Hippocampal formation (tissue), 2 donors: ENCODE measurements at regions not wholly inside any gene's neighbourhood (a gene's known extent, or its start where the extent isn't known, plus 50 kb on each side); places are given as distances from the start of the nearest gene placed in this dataset.

Source experiments
- DNase-seq, 2 donors: peaks; one replicate each; lab custom pipeline; 2025; lab: John Stamatoyannopoulos, UW

DNA sequence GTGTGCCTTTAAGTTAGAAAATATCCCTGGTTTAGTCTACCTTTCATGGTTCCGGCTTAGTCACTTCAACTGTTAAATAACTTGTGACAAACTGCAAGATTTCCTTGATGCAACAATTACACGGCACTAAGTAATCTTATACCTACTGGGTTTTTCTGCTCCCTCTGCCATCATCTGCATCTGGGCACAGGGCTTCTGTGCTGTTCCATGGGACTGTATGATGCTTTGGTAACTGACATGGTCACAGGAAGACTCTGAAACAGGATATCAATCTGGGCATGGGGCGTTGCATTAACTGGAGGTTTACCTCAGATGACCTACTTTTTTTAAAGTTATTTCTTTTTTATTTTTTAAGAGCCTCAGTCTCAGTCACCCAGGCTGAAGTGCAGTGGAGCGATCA lies 365.4 kb downstream of the SS18 start:
- no peak for DNase-seq

- no peak for DNase-seq
Observed at GRCh38 chr18:25724121-25724520, 366.3 kb downstream of the SS18 start.

DNA sequence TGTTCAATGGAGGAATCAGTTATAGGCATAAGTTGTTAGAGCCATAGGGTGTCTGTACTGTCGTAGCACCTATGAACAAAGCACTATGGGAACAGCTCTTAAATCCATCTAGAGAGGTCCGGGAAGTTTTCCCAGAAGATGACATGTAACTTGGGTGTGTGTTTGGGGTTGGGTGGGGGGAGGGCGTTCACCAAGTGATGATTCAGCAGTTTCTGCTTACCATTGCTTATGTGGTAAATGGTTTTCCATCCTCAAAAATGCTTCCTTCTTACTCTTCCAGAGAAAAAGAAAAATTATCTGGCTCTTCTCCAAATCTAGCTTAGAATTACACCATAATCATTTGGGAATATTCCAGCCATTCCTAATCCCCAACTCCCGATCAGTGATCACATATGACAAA lies 361.1 kb upstream of the ZNF521 start:
- DNase-seq = no peak

DNA sequence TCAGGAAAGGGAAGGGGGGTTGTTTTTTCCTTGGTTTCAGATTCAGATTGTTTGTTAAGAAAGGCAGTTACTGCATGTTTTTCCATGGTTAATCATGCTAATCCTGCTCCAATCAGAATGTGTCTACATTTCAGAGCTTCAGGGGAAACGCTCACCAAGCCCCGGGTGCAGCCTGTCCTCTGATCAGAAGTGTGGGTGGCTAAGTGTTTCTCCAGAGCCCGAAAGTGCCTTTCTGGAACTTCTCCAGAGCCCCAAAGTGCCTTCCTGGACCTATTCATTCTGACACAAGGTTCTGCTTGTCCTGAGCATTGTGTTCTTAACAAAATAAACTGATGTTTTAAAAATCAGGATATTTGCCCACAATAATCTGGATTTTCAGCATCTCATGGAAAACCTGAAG lies 359.0 kb upstream of the ZNF521 start:
- no peak for DNase-seq

- no peak for DNase-seq
Observed at GRCh38 chr18:25705650-25706049, 353.7 kb upstream of the ZNF521 start.

DNA sequence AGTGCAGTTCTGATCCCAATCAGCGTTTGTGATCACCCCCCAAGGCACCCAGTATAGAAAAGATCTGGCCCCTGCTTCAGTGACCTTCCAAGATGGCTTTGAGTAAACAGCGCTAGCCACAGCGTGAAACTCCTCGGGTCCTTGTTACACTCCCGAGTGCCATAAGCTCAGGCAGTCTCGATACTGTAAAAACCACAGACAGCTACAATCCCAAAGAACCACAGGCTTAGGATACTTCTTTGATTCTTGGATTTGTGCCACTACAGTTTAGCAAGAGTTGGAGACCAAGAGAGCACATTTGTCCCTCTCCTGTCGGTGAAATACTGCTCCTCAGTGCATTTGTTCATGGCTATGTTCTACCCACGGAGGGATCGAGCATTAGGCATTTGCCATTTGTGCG lies 352.5 kb upstream of the ZNF521 start:
- DNase-seq = no peak

DNA sequence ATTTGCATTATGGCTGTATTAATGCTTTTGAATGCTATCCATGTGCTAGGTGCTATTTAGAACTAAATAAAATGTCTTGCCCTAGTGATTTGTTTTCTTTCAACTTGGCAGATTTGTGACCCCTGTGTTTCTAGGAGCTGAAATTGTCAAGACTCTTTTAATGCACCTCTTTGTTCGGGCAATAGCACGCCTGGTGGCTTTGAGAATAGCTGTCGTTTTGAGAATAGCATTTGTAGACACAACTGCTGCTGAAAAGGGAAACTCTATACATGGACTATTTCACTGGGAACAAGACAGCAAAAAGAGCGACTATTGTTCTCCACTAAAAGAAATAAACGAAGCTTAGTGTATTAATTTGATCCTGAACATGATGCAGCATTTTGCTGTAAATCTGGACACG lies 352.1 kb upstream of the ZNF521 start:
- no peak for DNase-seq

GRCh38 chr18:25701821-25702220 lies 349.9 kb upstream of the ZNF521 start:
- no peak for DNase-seq

- DNase-seq = no peak
Observed at GRCh38 chr18:25686960-25687500, 335.1 kb upstream of the ZNF521 start.

DNA sequence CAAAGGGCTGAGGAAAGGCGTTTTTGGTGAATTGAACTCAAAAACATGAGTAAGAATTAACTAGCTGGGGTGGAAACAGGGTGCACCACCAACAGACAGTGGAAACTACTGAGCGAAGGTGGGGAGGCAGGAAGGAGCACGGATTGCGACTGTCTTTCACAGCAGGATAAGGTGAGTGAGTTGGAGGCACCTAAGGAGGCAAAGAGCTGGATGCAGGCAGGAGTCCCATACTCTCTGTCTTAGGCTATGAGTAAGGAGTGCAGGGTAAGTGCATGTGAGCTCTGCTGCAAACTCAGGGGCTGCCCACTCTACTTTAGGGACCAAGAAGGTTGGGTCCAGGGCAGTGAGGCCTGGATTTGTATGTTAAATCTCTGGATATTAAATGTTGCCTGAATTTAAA lies 333.1 kb upstream of the ZNF521 start:
- no peak for DNase-seq

- no peak for DNase-seq
Observed at GRCh38 chr18:25679491-25679890, 327.5 kb upstream of the ZNF521 start.

DNA sequence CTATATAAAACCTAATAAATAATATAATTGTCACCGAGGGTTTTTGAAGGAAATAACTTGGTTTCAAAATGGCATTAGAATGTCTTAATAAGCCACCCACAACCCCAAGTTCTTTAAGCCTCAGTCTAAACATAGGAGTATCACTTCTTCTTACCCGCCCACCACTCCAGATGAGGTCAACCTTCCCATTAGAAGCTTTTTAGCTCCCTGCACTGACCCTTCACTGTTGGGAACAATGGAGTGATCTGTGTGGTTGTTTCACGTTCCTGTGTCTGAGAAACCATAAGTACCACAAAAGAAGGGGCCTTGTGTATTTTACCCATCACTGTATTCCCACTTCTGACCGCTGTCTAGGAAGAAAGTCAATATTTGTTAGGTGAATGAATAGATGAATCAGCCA lies 326.3 kb upstream of the ZNF521 start:
- no peak for DNase-seq

- no peak for DNase-seq
Observed at GRCh38 chr18:25675123-25675850, 323.3 kb upstream of the ZNF521 start.

DNA sequence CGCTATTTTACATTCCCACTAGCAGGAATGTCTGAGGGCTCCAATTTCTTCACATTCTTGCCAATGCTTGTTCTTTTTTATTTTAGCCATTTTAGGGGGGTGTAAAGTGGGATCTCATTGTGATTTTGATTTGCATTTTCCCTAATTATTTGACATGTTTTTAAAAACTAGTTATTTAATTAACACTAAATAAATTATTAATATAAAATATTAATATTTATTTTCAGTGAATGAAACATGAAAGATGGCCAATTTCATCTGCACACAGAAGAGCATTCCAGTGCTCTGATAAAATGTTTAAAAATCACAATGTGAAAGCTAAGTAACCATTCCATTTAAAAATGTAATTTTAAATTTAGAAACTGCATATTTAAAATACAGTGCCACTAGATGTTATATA lies 322.2 kb upstream of the ZNF521 start:
- no peak for DNase-seq

DNA sequence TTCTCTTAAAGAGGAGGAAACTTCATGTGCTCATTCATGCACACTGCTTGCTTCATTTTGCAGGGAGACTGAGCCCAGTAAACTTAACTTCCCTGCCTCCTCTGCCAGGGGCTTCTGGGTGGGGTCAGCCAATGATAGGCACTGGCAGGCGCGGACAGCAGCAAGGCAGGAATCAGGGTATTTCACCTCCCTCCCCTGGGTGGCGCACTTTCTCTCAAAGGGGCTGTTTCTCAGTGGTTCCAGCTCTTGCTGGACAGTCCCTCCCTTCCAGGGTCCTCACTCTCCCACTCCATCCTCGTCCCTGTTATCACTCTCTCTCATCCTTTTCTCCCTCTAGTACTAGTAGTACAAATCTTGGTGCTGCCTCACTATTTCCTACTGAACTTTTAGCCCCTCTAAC lies 320.5 kb upstream of the ZNF521 start:
- no peak for DNase-seq

DNA sequence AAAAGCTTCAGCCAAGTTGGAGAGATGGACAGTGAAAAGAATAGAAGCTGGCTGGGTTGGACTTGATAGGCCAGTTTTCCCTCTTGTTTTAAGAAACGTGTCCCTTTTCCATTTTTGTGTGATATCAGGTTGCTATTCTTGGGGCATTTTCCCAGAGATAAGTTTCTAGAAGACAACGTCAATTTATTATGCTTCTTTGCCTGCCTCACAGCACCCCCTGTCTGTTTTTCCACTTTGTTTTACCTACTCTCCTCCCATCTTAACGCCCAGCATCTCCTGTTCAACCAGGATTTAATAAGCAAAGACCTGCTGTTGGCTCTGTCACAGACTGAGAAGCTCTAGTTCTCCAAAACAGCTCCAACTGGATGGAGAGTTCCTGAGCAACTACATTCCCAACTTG lies 317.8 kb upstream of the ZNF521 start:
- DNase-seq = no peak

DNA sequence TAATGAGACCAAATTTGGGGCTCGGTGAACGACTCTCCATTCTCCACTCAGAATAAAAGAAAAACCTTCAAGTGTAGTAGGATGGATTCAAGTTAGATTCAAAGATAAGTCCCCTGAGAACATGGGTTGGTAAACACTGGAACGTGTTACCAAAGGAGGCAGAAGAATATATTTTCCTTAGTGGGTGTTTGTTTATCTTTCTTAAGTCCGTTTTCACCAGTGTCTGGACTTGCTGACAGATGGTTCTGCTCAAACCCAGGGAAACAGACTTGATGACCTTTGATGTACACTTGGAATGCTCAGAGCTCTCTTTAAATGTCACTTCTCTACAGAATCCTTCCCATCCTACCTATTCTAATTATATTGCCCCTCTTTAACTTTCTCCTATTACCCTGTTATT lies 310.3 kb upstream of the ZNF521 start:
- no peak for DNase-seq

- DNase-seq = no peak
Observed at GRCh38 chr18:25661831-25662230, 309.9 kb upstream of the ZNF521 start.

DNA sequence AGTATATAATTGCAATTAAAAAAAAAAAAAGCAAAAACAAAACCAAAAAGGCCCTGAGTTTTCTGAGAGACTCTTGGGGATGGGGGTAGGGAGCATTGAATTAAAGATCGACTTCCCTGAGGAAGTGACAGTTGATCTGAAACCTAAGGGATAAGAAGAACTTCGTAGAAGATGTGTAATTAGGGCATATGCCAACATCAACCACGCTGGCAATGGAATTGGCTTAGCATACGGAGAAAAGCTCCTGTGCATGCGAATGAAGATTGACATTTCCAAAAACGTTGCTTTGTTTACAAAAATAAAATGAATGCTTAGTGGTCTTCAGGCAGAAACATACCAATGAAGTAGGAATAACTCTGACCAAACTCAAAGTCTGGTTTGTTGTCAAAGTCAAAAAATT lies 307.6 kb upstream of the ZNF521 start:
- no peak for DNase-seq

DNA sequence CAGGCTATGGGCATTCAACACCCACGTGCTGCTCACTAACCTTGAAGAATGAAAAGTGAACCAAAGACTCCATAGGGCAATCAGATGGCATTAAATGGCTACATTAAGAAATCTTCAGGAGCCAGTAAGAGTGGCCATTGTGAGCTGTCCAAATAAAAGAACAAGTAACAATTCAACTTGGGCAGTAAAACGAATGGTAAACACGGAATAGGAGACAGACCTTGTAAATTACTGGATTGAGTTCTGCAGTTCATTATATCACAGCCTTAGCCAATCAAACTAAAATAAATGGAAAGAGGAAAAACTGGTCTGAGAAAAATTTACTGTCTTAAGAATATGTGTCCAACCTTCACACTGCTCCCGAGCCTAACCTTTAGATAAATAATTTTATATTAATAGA lies 306.5 kb upstream of the ZNF521 start:
- no peak for DNase-seq

DNA sequence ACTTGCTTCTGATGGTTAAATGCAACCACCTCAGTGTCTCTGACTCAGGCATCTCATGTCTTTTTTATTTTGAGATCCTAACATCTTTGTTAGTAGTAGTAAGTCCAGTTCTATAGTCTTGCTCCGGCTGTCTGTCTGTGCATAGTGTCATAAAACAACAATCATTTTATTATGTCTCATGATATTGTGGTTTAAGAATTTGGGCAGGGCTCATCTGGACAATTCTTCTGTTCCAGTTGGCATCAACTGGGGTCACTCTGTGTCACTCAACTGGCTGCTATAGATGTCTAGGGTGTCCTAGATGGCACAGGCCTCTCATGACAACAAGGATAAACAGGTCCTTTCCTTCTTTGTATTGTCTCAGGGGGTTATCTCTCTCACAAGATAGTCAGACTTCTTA lies 299.6 kb upstream of the ZNF521 start:
- DNase-seq = no peak

- no peak for DNase-seq
Observed at GRCh38 chr18:25650201-25650941, 298.4 kb upstream of the ZNF521 start.

- DNase-seq = no peak
Observed at GRCh38 chr18:25648716-25649260, 296.8 kb upstream of the ZNF521 start.
